ENCODE measurements at regions not wholly inside any gene's neighbourhood (a gene's known extent, or its start where the extent isn't known, plus 50 kb on each side); places are given as distances from the start of the nearest gene placed in this dataset.
"Not testable (repeated sequence)": the region's sequence is repeated elsewhere in the genome, so short reads cannot be mapped to it uniquely, and the experiment has no call there.

DNA sequence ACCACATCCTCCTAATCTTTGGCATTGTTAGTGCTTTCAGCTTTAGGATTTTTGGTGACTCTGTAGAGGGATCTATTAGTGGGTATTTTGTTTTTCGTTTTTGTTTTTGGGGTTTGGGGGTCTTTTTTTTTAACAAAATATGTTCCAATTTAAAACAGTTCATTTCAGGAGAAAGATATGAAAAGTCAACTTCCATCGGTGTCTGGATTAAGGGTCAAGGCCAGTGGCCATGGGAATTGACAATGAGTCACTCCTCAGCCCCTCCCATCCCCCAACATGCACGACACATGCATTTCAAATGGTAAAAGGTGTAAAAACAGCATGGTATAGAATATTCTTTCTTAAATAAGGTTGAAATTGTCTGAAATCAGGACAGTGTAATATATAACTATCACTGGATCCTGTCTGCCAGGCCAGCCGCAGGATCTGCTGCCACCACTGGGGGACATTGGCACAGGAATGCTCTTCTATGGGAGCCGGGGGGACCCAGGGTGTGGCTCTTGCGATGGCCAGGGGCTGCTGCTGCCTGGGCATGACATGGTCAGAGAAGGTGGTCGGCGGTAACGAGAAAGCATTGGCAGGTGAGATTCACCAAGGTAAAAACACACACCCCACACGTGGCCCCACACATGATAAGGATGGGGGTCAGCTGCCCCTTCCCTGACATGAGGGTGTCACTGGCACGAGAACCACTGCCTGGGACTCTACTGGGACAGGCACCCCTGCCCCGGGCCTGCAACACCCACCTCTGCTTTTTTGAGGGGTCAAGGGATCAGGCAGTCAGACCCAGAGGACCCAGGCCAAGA is 126.2 kb upstream of the KCTD7 start:
- no peak for DNase-seq (ENCODE audit: low read depth in 2 of 2)

DNA sequence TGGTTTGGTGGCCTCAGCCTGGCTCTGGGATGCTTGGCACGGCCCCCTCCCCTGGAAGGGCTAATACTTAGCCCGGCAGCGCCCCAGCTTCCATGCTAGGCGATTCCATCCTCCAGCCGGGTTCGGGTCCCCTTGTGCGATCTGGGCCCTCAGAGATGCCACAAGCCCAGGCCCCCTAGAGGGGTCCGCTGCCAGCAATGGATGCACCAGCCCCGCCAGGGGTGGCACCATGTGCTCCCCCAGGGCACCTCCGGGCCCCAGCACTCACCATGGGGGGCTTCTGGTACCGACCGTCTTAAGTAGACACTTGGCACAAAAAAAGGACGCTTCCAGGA is 125.7 kb upstream of the KCTD7 start:
- no peak for DNase-seq (ENCODE audit: low read depth in 2 of 2)

- DNase-seq (ENCODE audit: low read depth in 2 of 2), result no peak
These were observed 125.1 kb upstream of the KCTD7 start for GRCh38 chr7:66503551-66504031.

DNA sequence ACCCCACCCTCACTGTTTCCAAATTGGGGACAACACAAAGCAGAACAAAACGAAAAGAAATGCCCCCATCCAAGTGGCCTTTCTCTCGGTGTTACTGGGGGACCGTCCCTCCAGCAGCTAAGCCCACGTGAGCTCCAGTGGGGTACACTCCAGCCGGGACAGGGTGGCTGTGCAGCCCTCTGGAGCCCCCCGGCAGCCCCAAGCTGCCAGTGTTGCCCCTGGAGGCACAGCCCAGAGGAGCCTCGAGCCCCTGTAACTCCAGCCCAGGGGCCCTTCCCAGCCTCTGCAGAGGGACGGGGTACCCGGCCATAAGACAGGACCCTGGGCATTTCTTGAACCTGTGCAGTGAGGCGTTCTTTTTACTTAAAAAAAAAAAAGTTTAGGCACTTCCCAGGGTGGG is 124.5 kb upstream of the KCTD7 start:
- no peak for DNase-seq (ENCODE audit: low read depth in 2 of 2)

- no peak for DNase-seq (ENCODE audit: low read depth in 2 of 2)
These were observed 123.7 kb upstream of the KCTD7 start for GRCh38 chr7:66505009-66505408.

GRCh38 chr7:66505531-66506451 is 122.9 kb upstream of the KCTD7 start:
- DNase-seq (ENCODE audit: low read depth in 2 of 2), result peak in 1 of 2 donors; percentile 20

- DNase-seq (ENCODE audit: low read depth in 2 of 2), result not testable (repeated sequence)
These were observed 122.0 kb upstream of the KCTD7 start for GRCh38 chr7:66506703-66507102.

DNA sequence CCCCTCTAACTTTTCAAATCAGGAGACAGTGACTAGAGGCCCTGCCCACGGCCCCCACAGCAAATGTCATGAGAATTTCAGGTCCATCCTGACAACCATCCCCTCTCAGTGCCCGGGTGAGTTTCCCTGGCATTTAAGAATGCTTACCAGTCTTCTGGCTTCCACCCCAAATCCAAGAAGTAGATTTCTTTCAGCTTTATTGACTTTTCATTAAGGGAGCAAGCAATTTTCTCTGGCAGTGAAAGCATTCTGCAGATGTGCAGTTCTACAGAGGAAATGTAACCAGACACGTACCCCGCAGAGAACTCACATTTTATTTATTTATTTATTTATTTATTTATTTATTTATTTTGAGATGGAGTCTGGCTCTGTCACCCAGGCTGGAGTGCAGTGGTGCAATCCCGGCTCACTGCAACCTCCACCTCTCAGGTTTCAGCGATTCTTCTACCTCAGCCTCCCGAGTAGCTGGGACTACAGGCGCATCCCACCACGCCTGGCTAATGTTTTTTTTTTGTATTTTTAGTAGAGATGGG is 120.9 kb upstream of the KCTD7 start:
- DNase-seq (ENCODE audit: low read depth in 2 of 2), result no peak

- DNase-seq (ENCODE audit: low read depth in 2 of 2), result no peak
These were observed 120.2 kb upstream of the KCTD7 start for GRCh38 chr7:66508431-66508830.

- DNase-seq (ENCODE audit: low read depth in 2 of 2), result no peak
These were observed 114.6 kb upstream of the KCTD7 start for GRCh38 chr7:66514050-66514449.

DNA sequence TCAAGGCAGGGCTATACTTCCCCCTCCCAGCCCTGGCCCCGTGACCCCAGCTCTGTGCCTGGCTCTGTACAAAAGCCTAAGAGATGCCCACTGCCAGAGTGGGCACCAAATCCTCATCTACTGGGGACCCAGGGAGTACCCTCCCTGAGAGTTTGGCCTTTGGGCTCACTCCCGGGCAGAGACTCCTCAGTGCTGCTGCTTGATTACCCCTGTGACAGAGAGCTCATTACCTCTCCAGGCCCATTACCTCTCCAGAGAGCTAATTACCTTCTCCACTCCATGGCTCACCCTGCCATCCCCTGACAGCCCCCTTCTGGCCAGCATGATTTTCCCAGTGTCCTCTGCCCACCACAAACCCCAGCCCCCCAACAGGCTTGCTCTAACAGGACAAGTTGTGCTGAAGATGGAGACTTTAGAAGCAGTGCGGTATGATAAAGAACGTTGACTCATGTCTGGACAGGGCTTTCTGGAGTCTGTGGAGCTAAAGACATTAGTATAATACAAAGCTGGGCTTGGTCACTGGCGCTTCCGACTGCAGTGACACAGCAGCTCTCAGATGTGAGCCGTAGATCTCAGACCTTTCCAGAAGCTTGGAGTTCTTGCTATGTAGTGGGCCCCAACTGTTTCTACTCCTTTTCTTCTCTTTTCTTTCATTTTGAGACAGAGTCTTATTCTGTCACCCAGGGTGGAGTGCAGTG is 111.3 kb upstream of the KCTD7 start:
- no peak for DNase-seq (ENCODE audit: low read depth in 2 of 2)

GRCh38 chr7:66518151-66518691 is 110.5 kb upstream of the KCTD7 start:
- DNase-seq (ENCODE audit: low read depth in 2 of 2), result no peak

GRCh38 chr7:66521675-66522074 is 107.0 kb upstream of the KCTD7 start:
- no peak for DNase-seq (ENCODE audit: low read depth in 2 of 2)

- no peak for DNase-seq (ENCODE audit: low read depth in 2 of 2)
These were observed 106.2 kb upstream of the KCTD7 start for GRCh38 chr7:66522518-66522917.

DNA sequence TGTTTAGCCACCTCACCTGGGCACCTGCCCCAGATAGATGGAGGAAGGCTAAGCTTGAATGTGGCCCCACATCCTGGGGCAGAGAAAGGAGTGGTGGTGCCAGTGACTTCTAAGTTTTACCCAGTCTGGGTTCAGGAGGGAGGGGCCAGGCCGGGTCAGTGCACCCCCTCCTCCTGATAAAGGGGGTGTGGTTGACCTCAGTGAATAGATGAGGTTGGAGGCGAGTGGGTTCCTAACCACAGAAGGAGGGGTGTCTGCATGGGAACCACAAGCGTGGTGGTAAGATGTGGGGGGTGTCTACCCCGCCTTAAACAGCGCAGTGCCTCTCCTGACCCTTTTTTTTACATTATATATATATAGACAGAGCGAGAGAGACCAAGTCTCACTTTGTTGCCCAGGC is 105.3 kb upstream of the KCTD7 start:
- DNase-seq (ENCODE audit: low read depth in 2 of 2), result no peak

DNA sequence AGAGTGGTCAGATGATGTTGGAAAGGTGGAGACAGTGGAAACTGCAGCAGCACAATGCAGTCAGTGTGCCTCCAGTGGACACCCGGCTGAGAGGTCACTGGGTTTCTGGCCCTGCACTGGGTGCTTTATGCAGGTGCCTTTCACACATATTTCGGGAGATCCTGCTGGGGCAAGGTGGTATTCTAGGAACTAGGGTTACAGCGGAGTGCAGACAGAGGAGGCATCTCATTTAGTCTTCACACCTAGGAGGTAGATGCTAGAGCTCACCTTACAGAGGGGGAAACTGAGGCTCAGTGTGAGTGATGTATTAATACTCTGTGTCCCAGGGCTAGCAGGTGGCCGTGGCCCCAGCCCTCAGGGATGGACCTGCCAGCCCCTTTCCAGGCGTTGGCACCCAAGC is 103.9 kb upstream of the KCTD7 start:
- DNase-seq (ENCODE audit: low read depth in 2 of 2), result no peak

DNA sequence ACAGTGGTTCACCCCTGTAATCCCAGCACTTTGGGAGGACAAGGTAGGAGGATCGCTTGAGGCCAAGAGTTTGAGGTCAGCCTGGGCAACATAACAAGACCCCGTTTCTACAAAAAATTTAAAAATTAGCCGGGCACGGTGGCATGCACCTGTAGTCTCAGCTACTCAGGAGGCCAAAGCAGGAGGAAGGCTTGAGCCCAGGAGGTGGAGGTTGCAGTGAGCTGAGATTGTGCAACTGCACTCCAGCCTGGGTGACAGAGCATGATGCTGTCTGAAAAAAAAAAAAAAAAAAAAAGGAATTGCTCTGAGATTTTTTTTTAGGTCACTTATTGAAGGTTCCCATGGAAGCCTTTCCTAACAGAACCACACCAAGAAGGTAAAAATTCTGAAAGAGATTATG is 101.9 kb upstream of the KCTD7 start:
- DNase-seq (ENCODE audit: low read depth in 2 of 2), result not testable (repeated sequence)

- no peak for DNase-seq (ENCODE audit: low read depth in 2 of 2)
These were observed 100.0 kb upstream of the KCTD7 start for GRCh38 chr7:66528652-66529051.

GRCh38 chr7:66529883-66530610 is 98.6 kb upstream of the KCTD7 start:
- DNase-seq (ENCODE audit: low read depth in 2 of 2), result no peak

- DNase-seq (ENCODE audit: low read depth in 2 of 2), result no peak
These were observed 93.0 kb upstream of the KCTD7 start for GRCh38 chr7:66535414-66536329.
